ENCODE measurements at regions not wholly inside any gene's neighbourhood (a gene's known extent, or its start where the extent isn't known, plus 50 kb on each side); places are given as distances from the start of the nearest gene placed in this dataset.

DNA sequence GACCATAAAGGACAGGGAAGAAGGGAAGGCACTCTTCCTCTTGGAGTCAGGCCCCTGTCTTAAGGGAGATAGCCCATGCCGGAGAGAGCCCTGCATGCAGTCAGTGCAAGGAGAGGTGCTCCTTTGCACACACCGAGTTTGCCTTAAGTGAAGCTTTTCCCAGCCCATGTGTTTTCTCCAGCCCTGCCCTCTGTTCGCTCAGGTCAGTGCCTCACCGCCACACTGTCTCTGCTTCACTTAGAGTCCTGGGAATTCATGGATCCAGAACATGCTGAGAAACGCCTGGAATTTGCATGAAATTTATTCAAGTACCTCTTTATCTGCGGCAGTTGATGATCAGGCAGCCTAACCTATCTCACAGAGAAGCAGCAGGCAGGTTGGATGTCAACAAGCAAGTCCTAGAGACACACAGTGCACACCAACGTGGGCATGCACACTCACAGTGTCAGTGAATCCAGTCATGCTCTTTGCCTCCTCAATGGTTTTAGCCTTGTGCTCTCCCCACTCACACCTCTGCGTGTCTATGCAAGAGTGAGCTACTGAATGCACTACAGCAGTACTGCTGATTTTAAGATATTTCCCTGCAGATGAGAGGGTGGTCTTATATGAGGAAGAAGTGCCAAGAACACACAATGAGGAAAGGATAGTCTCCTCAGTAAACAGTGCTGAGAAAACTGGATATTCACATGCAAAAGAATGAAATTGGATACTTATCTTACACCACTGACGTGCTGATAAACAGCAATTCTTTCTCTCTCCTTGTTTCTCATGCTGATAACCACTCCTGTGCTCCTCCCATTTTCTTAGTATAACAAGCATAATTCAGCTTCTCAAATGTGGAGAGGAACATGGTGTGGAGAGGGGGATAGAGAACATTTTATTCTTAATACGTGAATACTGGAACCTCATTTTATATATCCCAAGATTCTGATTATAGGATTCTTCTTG is 295.1 kb upstream of the CDYL start:
- Histone ChIP-seq H3K79me2 (ENCODE audit: low read length) (no peaks in the 10 kb centered on the region), H3K4me3 (ENCODE audit: low read length) (no peak overlapping the region), H3K9ac (ENCODE audit: low read length) (no peak overlapping the region), H2AFZ (ENCODE audit: low read length) (no peak overlapping the region), H3K36me3 (ENCODE audit: low read depth, low read length) (no peaks in the 10 kb centered on the region), H3K4me1 (ENCODE audit: insufficient read depth, low read length) (no peaks in the 10 kb centered on the region), H3K27ac (ENCODE audit: low read length) (no peak overlapping the region), H3K9me2 (replicated peaks; ENCODE audit: low read length) (no peaks in the 10 kb centered on the region), H3K27me3 (ENCODE audit: low read length) (no peaks in the 10 kb centered on the region), H3K9me3 (ENCODE audit: low read length) (no peaks in the 10 kb centered on the region), H3K4me2 (ENCODE audit: low read length) (no peak overlapping the region), H4K20me1 (ENCODE audit: low read length) (no peaks in the 10 kb centered on the region), H3F3A (ENCODE audit: low read length, unreplicated experiment) (no peaks in the 10 kb centered on the region)
- no TSS peak for BruUV-seq (replicated peaks)
- intact Hi-C loops (cut with micrococcal nuclease): no loop called here
- DNase-seq (no peak), ATAC-seq (no peak)
- CTCF ChIA-PET: no interaction called here
- TF ChIP-seq EZH2 (IDR thresholded peaks at IDR 0.05; ENCODE audit: low read length, unreplicated experiment) (no peak), EZH2phosphoT487 (IDR thresholded peaks at IDR 0.05; ENCODE audit: borderline replicate concordance, low read length) (no peak)
- TF ChIP-seq, protein P1, sequence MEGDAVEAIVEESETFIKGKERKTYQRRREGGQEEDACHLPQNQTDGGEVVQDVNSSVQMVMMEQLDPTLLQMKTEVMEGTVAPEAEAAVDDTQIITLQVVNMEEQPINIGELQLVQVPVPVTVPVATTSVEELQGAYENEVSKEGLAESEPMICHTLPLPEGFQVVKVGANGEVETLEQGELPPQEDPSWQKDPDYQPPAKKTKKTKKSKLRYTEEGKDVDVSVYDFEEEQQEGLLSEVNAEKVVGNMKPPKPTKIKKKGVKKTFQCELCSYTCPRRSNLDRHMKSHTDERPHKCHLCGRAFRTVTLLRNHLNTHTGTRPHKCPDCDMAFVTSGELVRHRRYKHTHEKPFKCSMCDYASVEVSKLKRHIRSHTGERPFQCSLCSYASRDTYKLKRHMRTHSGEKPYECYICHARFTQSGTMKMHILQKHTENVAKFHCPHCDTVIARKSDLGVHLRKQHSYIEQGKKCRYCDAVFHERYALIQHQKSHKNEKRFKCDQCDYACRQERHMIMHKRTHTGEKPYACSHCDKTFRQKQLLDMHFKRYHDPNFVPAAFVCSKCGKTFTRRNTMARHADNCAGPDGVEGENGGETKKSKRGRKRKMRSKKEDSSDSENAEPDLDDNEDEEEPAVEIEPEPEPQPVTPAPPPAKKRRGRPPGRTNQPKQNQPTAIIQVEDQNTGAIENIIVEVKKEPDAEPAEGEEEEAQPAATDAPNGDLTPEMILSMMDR (conservative IDR thresholded peaks at IDR 0.05; ENCODE audit: low read depth, low read length): no peak
- POLR2A ChIA-PET (ENCODE audit: unreplicated experiment): no interaction called here

DNA sequence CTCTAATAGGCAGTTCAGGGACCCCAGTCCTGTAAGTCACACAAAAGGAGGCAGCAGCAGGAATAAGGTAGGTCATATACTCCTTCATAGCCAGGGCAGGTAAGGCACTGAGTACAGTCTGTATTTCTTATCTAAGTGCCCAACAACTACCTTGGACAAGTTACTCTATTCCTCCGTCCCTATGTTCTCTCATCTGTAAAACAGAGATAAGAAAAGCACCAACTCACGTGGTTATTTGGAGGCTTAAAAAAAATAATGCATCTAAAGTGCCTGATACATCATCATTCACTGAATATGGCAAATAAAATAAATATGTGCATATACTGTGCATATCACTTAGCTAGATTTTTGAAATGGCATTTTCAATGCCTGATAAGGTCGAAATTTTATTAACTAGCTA is 298.1 kb upstream of the CDYL start:
- H3K36me3 ChIP-seq (ENCODE audit: low read depth, low read length): no peaks in the 10 kb centered on the region
- H3K9me2 ChIP-seq (replicated peaks; ENCODE audit: low read length): no peaks in the 10 kb centered on the region
- H3K4me2 ChIP-seq (ENCODE audit: low read length): no peak overlapping the region
- TF ChIP-seq, protein P1 (conservative IDR thresholded peaks at IDR 0.05; ENCODE audit: low read depth, low read length): no peak
- DNase-seq (no peak), ATAC-seq (no peak)
- intact Hi-C loops (cut with micrococcal nuclease): no loop called here
- H3K4me1 ChIP-seq (ENCODE audit: insufficient read depth, low read length): no peaks in the 10 kb centered on the region
- H3K9ac ChIP-seq (ENCODE audit: low read length): no peak overlapping the region
- H4K20me1 ChIP-seq (ENCODE audit: low read length): no peaks in the 10 kb centered on the region
- no peak overlapping the region for H3K4me3 ChIP-seq (ENCODE audit: low read length)
- H3K79me2 ChIP-seq (ENCODE audit: low read length): no peaks in the 10 kb centered on the region
- H2AFZ ChIP-seq (ENCODE audit: low read length): no peak overlapping the region
- no TSS peak for BruUV-seq (replicated peaks)
- no peaks in the 10 kb centered on the region for H3K9me3 ChIP-seq (ENCODE audit: low read length)
- ChIA-PET CTCF (no interaction called here), POLR2A (ENCODE audit: unreplicated experiment) (no interaction called here)
- no peaks in the 10 kb centered on the region for H3F3A ChIP-seq (ENCODE audit: low read length, unreplicated experiment)
- no peaks in the 10 kb centered on the region for H3K27me3 ChIP-seq (ENCODE audit: low read length)
- H3K27ac ChIP-seq (ENCODE audit: low read length): no peak overlapping the region

DNA sequence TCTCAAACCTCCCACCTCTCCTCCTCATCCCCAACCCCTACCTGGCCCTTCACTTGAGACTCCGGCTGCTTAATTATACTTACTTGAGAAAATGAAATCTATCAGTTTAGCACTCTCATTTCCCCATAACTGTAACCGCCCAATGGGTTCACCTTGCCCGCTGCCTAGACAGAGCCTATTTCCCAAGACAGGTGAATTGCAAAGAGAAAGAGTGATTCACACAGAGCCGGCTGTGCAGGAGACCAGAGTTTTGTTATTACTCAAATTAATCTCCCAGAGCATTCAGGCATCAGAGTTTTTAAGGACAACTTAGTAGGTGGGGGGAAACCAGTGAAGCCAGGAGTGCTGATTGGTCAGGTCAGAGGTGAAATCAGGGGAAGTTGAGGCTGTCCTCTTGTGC is 301.4 kb upstream of the CDYL start:
- Histone ChIP-seq H2AFZ (ENCODE audit: low read length) (no peak overlapping the region), H3K4me3 (ENCODE audit: low read length) (no peak overlapping the region), H3K9ac (ENCODE audit: low read length) (no peak overlapping the region), H3K36me3 (ENCODE audit: low read depth, low read length) (no peaks in the 10 kb centered on the region), H3F3A (ENCODE audit: low read length, unreplicated experiment) (no peaks in the 10 kb centered on the region), H3K27ac (ENCODE audit: low read length) (no peak overlapping the region), H3K9me3 (ENCODE audit: low read length) (peaks cover 7% of the 10 kb centered on the region; the same call in 1 of the 2 replicates), H3K9me2 (replicated peaks; ENCODE audit: low read length) (no peaks in the 10 kb centered on the region), H3K27me3 (ENCODE audit: low read length) (no peaks in the 10 kb centered on the region), H3K4me1 (ENCODE audit: insufficient read depth, low read length) (no peaks in the 10 kb centered on the region), H3K79me2 (ENCODE audit: low read length) (no peaks in the 10 kb centered on the region), H3K4me2 (ENCODE audit: low read length) (no peak overlapping the region), H4K20me1 (ENCODE audit: low read length) (no peaks in the 10 kb centered on the region)
- ChIA-PET CTCF (no interaction called here), POLR2A (ENCODE audit: unreplicated experiment) (no interaction called here)
- intact Hi-C loops (cut with micrococcal nuclease): no loop called here
- BruUV-seq (replicated peaks): no TSS peak
- DNase-seq (no peak), ATAC-seq (no peak)
- no peak for TF ChIP-seq EZH2 (IDR thresholded peaks at IDR 0.05; ENCODE audit: low read length, unreplicated experiment)
- no peak for TF ChIP-seq EZH2phosphoT487 (IDR thresholded peaks at IDR 0.05; ENCODE audit: borderline replicate concordance, low read length)
- TF ChIP-seq, protein P1 (conservative IDR thresholded peaks at IDR 0.05; ENCODE audit: low read depth, low read length): no peak
